ENCODE measurements at regions not wholly inside any gene's neighbourhood (a gene's known extent, or its start where the extent isn't known, plus 50 kb on each side); places are given as distances from the start of the nearest gene placed in this dataset.

DNA sequence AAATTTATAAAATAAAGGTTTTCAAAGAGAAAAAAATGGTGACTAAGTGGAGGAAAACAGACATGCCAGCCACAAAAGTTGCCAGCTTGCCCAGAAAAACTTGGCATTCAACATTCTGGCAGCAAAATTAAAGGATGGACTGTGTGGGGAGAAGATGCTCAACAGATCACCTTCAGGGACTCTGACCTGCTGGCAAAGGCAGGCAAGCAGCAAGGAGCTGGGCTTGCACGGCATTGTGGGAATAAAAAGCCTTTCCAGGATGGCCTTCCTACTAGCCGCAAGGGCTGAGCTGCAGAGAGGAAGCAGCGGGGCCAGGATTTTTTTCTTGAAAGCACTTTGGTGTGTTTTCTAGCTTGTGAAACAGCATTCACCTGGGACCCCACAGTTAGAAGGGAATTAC is 101.9 kb upstream of the CACNA2D3 start:
- DNase-seq: no peak

DNA sequence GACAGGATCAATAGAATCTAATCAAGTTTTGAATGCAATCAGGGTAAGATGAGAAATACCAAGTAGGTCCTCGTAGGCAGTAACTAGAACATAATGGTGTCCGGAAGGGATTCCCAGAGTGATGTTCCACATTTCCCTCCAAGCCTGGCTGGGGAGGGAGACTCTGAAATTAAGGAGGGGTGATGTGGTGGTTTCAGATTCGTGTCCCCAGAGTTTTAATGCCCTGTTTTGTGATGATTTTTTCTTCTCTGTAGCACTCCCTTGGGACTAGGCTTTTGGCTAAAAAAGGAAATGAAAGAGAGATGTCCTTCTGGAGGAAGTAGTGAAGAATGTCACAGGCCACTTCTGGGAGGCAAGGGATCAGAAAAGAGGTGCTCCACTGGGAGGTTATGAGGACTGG is 108.3 kb upstream of the CACNA2D3 start:
- no peak for DNase-seq

DNA sequence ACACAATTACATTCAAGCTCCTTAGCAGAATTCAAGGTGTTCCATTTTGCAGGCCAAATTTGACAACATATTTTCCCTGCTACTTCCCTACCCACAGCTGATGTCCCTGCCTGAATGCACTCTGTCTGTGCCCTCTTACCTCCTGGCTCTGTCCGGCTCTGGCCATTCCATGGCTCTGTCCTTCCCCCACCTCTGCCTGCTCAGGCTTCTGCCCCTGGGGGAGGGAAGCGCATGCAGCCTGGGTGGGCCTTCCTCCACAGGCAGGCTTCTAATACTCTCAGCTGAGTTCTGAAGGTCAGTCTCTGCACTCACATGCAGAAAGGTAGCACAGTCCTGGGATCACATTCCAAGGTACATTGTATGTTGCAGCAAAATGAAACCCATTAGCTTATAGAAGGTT is 113.6 kb upstream of the CACNA2D3 start:
- no peak for DNase-seq

DNA sequence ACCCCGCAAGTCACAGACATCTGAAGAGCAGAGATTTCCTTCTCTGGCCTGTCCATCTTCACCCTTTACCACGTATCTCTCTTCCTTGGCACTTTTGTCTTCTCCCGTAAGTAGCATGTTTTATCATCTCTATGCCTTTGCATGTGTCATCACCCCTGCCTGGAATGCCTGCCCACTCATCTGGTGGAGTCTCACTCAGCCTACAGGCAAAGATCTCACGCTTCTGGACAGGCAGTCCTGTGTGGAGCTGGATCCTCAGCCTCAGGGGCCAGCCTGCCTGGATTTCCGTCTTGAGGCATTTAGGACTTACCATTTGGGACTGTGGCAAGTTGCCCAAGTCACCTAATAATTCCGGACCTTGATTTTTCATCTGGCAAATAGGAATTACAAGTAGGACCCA is 114.3 kb upstream of the CACNA2D3 start:
- DNase-seq: no peak

DNA sequence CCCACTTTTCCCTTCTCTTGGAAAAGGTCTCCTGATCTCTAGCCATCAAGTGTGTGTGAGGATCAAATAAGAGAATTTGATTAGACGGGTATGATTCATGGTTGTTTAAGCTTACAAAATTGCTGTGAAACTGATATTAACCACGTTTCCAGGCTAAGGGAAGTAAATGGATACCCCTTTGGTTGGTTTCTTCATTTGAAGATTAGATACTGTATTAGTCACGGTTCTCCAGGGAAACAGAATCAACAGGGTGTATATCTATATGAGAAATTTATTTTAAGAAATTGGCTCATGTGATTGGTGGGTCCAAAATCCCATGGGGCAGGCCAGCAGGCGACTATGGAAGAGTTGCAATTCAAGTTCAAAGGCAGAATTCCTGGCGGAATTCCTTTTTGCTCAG is 112.7 kb upstream of the SELENOK start:
- no peak for DNase-seq

DNA sequence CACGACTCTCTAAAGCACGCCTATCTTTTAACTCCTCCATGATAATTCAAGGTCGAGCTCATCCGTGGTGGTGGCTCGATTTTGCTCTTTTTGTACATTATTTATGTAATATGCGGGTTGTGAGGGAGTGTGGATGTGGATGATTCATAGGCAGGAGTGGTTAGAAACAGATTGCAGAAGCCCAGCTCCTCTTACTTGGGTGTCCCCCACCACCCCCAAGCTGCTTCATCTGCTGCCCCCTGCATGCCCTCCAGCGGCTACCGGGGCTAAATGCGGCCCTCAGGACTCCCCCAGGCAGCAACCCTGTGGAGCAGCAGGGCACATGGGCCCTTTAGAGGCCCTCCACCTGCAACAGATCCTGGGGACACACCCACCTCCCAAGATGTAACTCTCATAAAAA is 111.5 kb upstream of the SELENOK start:
- no peak for DNase-seq

DNA sequence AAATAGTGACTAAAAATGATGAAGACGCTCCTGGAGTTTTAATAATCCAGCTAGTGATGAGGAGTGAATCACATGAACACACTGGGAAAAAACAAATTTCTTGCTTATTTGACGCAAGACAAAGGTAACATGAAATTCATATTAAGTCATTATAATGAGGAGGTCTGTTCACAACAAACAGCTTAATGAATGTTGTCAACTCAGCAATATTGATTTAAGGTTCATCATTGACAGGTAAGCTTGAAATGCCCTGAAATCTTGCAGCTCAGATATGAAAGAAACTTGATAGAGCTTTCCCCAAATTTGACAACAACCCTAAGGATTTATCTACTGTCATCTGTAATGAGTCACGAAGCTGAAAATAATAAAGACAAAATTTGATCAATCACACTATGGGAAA is 108.1 kb upstream of the SELENOK start:
- DNase-seq: no peak

DNA sequence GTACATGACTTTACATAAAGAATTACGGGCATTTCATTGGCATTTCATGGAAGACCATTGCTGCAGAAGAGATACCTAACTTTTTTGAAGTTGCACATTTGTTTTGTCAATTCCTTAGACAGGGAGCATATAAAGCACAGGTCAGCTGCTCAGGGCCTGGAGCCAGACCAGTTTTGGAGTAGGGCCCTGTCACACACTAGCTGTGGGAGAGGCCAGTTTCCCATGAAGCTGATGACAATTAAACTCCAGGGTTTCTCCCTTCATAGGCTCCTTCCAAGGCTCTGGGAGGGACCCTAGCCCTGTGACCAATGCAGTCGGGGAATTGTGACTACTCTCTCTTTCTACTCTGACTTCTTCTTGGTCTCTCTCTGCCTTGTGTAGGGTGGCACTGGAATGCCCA is 107.3 kb upstream of the SELENOK start:
- DNase-seq: no peak

DNA sequence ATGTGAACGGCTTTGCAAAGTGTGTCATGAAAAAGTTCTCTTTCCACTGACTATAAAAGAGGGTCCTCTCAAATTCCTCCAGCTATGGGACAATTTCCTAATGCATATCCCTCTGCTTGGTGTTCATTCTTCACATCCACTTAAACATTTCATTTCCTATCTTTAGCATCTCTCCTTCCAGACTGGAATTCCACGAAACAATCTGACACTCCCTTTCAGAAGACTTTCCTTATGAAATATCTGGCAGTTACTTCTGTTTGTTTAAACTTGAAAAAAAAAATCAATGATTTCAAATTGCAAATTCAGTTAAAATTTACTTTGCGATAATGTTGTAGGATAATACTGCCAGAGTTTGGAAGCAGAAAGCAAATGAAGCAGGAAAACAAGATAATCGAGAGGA is 105.8 kb upstream of the SELENOK start:
- DNase-seq: no peak

DNA sequence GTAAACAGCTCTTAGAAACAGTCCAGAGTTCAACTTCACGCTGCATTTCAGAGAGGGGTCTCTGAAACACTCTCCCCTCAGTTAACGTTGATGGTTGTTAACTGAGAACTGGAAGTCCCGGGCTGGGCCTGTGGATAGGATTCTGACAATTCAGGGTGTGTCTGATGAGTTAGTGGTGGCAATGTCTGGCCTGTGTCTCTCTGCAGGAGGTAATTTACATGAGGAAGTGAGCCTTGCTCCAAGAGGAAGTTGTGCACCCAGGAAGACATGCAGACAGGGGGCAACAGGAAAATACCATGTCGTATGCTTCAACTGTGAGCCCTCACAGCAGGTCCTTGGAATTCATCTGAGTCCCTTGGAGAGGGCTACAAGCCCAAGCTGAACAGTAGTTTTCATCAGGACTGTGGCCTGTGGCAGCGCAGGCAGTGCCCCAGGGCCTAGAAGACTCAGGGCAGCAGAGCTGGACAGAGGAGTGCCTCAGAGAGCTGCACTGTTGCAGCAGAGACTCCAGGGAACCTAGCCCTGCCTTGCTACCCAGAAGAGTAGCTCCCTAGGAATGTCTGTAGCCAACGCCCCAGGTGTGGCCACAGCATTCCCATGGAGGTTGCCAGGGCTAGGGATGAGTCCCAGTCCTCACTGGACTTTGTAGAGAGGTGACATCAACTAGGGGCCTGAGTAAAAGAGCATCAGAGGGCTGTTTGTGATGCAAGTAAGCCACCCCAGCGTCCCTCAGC is 104.6 kb upstream of the SELENOK start:
- DNase-seq: no peak

DNA sequence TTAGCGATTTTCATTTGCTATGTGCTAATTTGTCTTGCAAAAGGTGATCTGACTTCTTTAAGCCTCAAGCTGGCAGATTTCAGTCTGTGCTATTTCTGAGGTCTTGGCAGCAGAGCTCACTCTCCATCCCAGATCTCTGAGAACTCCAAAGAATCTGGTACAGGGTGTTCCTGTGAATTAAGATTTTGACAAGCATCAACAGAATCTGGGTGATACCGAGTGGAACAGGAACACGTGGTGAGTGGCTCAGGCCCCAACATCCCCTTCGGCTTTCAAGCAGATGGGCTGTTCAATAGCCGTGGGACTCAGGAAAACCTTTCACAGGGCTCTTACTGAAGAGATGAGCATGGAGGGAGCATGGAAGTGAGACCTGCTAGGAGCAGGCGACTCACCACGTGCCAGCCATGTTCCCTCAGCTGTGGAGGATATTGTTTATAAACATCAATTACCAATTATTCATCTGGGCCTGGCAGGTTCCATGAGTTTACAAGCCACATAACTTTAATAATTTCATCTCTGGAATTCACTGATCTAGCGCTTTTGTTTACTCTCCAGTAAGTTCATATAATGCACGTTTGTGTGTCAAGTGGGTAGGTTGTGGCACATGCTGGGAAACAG is 103.4 kb upstream of the SELENOK start:
- DNase-seq: no peak

DNA sequence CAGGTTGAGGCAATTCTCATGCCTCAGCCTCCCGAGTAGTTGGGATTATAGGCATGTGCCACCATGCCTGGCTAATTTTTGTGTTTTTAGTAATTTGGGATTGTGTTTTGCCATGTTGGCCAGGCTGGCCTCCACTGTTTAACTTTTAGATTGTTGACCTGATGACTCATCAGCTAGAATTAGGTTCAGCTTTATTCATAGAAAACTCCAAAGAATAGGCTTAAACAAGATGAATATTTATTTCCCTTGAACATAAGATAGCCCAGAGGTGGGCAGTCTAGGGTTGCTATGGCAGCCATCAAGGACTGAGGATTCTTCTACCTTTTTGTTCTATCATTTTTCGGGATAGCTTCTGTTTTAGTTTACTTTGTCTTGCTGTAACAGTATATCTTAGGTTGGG is 99.6 kb upstream of the SELENOK start:
- no peak for DNase-seq

DNA sequence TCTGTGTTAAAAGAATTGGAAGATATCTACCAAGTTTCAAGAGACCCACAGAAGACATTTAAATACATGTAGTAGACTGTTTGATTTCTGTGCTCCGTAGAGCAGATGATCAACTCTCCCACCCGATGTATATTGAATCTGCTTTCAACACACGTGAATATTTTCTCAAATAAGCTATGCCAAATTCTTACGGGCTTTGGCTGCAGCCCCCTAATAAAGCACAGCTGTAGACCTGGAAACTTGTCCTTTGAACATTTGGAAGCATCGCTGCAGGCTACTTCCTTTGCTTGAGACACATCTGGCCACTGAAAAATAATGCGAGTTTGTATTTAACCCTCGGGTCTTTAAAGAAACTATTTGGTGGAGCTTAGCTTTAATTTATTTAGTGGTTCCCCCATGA is 98.3 kb upstream of the SELENOK start:
- DNase-seq: no peak

DNA sequence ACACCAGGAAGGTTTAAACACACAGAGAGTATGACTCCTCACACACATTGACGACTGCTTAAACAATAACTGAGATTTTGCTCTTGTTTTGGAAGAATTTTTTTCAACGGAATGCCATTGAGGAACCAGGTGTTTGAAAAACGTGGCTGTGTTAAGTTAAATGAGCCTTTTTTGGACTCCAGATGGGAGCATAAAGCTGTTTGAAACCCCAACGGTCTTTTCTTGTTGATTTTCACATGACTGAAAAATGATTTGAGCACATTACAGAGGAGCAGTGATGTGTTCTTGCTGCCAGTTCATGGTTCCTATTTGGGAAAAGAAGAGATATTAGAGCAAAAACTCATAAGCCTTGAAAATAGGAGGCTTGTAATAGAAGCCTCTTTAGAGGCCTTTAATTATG is 97.8 kb upstream of the SELENOK start:
- DNase-seq: no peak

DNA sequence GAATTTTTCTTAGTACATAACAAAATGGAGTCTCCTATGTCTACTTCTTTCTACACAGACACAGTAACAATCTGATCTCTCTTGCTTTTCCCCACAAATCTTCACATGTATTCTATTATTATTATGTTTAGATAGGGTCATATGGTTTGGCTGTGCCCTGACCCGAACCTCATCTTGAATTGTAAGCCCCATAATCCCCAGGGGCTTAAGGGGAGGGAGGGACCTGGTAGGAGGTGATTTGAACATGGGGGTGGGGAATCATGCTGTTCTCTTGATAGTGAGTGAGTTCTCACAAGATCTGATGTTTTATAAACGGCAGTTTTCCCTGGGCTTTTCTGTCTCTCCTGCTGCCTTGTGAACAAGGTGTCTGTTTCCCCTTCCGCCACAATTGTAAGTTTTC is 86.7 kb upstream of the SELENOK start:
- DNase-seq: no peak

DNA sequence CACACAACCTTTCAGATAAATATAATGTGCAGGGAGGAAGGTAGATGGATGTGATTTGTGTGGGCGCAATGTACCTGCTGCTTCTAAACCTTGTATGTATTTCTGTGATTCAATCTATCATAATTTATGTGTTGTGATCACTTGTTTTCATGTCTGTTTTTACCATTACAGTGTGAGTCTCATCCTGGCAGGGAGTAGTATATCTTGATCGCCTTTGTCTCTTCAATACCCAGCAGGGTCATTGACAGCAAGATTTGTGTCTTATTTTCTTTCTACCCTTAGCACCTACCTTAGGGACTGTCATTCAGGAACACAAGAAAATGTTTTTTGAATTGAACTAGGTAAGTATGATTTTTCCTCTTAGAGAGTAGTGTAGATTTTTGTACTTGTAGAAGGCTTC is 83.7 kb upstream of the SELENOK start:
- DNase-seq: no peak

DNA sequence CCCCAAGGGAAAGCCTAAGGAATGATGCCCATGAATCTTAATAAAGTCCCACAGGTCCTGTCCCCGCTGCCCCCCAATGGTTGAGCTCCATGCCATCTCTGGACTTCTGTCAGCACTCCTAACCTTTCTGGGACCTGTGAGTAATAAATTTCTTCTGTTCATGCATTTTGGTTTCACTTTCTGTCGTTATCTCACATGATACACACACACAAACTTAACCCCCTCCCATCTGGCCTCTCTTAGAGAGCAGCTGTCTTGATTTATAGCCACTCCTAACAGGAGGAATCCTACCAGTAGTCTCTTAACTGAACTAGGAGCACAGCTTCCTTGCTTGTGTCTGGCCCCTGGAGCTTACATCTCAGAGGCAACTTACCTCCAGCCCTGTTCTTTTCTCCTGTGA is 82.7 kb upstream of the SELENOK start:
- DNase-seq: no peak

DNA sequence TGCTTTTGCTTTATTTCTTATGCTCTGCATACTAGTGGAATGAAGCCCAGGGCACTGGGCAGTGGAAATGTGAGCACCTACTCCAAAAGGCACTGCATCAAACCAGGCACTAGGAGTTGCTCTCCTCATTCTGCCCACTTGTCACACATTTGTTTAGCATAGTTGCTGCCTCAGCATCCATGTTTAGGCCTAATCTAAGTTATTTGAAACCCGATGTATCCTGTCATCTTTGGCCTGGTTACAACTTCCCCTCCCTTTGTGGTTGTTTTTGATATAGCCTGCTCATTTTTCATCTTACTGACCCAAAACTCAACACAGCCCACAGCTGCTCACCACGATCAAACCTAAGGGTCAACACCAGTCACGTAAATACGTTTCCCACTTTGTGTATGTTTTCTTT is 82.2 kb upstream of the SELENOK start:
- DNase-seq: no peak

DNA sequence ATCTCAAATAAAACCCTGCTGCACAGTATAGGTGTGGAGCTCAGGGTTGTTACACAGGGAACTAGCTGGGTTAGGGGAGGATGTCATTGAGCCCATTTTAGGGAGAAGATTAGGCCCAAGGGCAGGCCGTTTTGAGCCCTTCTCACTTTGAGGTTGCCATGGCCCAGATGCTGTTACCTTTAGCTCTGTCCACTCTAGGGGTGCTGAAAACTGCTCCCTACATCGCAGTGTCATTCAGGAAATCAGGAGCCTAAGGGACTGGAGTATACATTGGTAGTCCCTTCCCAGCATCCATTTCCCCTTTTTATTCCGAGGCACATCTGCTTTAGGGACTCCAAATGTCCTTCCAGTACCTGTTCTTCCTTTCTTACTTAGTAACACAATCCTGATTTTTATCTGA is 79.0 kb upstream of the SELENOK start:
- DNase-seq: no peak

DNA sequence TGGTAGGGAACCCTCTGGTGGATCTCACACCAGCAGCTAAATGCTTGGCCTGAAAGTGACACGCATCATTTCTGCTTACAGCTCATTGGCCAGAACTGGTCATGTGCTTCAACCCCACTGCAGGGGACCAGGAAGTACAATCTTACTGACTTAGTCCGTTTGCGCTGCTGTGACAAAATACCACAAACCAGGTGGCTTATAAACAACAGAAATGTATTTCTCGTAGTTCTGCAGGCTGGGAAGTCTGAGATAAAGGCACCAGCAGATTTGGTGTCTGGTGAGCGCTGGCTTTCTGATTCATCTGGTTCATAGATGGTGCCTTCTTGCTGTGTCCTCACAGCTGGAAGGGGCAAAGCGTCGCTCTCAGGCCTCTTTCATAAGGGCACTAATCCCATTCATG is 77.4 kb upstream of the SELENOK start:
- DNase-seq: no peak

DNA sequence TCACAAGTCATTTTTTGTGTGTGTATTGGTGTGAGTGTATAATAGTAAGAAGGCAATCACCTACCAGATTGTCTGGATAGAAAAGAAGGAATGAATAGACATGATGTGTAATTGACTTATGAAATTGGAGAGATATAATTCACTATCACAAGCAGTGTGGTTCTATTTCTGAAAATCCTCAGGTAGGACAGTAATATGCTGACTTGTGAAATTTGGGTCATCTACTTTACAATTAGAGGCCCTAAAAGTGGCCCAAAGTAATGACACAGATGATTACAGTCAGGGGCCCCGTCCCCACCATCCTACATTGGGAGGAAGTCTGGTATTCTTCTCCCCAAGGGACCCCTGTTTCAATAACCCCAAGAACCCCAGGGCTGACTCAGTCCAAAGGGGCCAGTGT is 73.6 kb upstream of the SELENOK start:
- DNase-seq: no peak

DNA sequence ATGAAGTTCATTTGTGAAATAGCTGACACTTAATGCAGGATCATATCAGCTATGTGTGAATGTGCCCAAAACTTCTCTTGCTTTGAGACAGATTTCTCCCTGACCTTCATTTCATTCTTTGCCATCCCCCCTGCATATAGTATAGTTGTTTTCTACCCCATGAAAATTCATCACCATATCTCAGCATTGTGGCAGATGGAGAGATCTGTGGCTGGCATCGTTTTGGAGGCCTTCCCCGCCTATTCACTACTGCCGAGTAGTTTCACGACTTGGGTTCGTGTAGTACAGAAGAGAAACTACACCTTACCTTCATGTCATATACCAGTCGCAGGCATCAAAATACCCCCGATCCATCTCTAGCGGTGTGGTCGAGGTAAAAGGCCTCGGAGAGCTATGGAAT is 66.2 kb upstream of the SELENOK start:
- DNase-seq: no peak

DNA sequence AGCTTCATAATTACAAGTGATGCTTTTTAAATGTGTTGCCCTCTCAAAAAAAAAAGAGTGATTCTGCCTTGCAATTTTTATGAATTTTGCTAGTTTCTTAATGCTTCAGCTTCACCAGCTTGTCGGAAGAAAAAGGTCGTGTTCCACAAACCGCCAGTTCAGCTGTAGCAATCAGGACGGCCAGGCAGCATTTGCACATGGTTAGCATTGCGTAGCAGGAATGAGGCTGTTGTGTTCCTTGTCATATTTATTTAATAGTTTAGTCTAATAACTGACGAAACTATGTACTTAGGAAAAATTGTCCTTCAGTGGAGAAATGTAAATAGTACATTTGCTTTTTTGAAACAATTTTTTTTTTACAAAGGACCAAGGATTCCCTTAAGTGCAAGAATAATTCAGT is 64.9 kb upstream of the SELENOK start:
- DNase-seq: no peak

DNA sequence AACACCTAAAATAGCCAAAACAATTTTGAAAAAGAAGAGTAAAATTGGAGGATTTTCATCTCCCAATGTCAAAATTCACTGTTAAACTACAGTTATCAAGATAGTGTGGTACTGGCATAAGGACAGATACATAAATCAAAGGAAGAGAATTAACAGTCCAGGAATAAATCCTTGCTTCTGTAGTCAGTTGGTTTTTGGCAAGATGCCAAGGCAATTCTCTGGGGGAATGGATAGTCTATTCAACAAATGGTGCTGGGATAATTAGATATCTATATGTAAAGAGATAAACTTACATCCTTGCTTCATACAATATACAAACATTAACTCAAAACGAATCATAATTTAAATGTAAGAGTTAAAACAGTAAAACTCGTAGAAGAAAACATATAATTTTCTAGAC is 57.9 kb upstream of the SELENOK start:
- no peak for DNase-seq

DNA sequence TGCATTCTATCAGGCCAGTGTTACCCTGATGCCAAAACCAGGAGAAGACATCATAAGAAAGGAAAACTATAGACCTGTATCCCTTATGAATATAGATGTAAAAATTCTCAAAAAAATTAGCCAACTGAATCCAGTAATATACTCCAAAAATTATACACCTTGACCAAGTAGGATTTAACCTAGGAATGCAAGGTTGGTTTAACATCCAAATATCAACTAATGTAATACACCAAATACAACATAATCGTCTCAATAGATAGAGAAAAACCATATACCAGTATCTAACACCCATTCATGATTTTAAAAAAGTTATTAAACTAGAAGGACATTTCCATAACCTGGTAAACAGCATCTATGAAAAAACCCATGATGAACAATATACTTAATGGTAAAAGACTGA is 56.5 kb upstream of the SELENOK start:
- DNase-seq: no peak

Measured in NCI-H1930 (cell line).